ENCODE measurements at regions not wholly inside any gene's neighbourhood (a gene's known extent, or its start where the extent isn't known, plus 50 kb on each side); places are given as distances from the start of the nearest gene placed in this dataset.

DNA sequence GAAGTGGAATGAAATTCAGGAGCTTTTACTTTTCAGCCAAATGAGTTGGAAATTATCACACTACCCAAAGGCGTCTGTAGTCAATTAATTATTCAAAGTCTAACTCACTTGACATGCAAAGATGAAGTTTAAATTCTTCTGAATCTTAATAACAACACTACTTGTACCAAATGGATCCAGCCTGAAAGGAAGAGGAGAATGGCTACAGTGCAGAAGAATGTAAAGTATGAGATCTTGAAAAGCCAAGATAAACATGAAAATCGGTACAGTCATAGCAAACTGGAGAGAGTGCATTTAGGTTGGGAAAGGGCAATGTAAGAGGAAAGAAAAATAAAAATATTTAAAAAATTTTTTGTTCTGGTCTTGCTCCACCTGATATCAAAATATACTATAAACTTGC is 195.5 kb downstream of the SIM1 start:
- TF ChIP-seq, protein P1, sequence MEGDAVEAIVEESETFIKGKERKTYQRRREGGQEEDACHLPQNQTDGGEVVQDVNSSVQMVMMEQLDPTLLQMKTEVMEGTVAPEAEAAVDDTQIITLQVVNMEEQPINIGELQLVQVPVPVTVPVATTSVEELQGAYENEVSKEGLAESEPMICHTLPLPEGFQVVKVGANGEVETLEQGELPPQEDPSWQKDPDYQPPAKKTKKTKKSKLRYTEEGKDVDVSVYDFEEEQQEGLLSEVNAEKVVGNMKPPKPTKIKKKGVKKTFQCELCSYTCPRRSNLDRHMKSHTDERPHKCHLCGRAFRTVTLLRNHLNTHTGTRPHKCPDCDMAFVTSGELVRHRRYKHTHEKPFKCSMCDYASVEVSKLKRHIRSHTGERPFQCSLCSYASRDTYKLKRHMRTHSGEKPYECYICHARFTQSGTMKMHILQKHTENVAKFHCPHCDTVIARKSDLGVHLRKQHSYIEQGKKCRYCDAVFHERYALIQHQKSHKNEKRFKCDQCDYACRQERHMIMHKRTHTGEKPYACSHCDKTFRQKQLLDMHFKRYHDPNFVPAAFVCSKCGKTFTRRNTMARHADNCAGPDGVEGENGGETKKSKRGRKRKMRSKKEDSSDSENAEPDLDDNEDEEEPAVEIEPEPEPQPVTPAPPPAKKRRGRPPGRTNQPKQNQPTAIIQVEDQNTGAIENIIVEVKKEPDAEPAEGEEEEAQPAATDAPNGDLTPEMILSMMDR (IDR thresholded peaks at IDR 0.05), result no peak
- TF ChIP-seq EZH2 (IDR thresholded peaks at IDR 0.05; ENCODE audit: borderline replicate concordance, insufficient read depth, low read depth, low read length, poor library complexity, severe bottlenecking), result no peak
